DMS53 treated with DMSO at 0.1 percent for 48 hours (cell line): ENCODE measurements at regions not wholly inside any gene's neighbourhood (a gene's known extent, or its start where the extent isn't known, plus 50 kb on each side); places are given as distances from the start of the nearest gene placed in this dataset.
A peak's percentile ranks its signal among the peaks of the same experiment; 100 is the strongest.
"Not testable (repeated sequence)": the region's sequence is repeated elsewhere in the genome, so short reads cannot be mapped to it uniquely, and the experiment has no call there.

Experiments used
- DNase-seq: peaks from one replicate; lab custom pipeline; 2025; ENCODE audit not compliant: unreplicated experiment; lab: John Stamatoyannopoulos, UW

GRCh38 chr12:61188801-61189595 is 1071.2 kb upstream of the USP15 start:
- no peak for DNase-seq

DNA sequence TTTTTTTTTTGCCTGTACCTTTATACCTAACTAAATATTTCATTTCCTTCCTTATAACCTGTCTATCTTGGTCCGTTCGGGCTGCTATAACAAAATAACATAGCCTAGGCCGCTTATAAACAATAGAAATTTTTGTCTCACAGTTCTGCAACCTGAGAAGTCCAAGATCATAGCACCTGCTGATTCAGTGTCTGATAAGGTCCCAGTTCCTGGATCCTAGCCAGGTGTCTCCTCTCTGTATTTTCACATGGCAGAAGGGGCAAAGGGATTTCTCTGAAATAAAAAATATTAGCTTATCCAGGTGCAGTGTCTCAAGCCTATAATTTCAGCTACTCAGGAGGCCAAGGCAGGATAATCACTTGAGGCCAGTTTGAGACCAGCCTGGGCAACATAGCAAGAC is 1046.6 kb upstream of the USP15 start:
- peak; percentile 92 for DNase-seq

DNA sequence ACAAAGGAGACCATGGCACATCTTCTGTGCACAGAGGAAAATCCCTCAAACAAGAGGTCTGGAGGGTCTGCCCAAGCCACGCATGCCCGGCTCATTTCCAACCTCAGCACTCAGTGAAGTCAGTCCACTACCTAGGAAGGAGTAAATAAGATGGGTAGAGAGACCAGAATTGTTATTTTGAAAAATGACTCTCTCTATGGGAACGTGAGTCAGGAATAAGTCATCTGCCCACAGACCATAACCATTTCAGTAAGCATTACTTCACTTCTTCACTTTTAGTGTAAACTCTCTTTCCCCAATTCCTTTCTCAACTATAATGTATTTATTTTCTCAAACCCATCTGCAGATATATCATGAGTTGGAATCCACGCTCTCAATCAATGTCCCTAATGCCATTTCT is 1039.9 kb upstream of the USP15 start:
- DNase-seq = no peak

DNA sequence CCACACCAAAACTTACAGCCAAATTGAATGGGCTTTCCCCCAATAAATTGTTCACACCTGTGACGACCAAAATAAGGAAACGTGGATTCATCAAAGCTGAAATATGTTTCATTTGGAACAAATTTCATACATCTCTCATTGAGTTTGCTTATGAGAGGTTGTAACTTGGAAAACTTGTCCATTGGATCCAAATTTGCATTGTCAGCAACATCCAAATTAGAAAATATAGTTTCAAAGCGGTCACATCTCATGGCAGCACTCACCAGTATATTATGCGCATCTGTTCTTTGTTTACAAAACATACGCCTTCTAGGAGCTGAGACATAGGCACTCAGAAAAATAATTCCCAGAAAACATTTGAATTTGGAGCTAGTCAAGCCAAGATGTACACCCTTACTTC is 1028.2 kb upstream of the USP15 start:
- DNase-seq = no peak

DNA sequence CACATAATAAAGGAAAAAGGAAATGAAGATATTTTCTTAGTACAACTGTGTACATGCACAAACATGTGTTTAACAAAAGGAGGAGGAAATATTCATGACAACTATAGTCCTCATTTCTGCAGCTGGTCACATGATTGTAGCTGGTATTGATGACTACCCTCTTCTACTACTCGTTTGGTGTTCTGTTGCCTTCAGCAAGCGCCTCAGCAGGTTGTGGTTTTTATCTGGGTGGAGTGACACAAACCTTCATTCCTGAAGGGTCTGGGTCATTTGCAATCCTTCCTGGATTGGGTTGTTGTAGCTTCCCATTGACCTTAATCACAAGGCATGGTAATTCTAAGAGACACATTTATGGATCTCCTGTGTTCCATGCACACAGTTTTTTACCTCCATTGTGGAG is 1009.9 kb upstream of the USP15 start:
- no peak for DNase-seq

DNA sequence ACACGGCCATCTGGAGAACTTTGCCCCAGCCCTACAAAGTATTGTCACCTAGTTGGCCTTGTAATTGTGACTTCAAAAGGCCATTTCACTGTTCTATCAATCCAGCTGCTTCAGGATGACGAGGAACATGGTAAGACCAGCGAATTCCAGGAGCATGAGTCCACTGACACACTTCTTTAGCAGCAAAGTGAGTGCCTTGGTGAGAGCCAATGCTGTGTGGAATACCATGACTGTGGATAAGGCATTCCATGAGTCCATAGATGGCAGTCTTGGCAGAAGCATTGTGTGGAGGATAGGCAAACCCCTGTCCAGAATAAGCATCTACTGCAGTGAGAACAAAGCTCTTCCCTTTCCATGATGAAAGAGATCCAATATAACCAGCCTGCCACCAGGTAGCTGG is 1009.1 kb upstream of the USP15 start:
- no peak for DNase-seq

- no peak for DNase-seq
Measured at GRCh38 chr12:61254225-61254624, 1006.0 kb upstream of the USP15 start.

DNA sequence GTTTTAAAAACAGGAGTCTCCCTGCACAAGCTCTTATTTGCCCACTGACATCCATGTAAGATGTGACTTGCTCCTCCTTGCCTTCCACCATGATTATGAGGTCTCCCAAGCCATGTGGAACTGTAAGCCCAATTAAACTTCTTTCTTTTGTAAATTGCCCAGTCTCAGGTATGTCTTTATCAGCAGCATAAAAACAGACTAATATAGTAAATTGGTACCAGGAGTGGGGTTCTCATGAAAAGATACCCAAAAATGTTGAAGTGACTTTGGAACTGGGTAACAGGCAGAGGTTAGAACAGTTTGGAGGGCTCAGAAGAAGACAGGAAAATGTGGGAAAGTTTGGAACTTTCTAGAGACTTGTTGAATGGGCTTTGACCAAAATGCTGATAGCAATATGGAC is 995.9 kb upstream of the USP15 start:
- not testable (repeated sequence) for DNase-seq

GRCh38 chr12:61267474-61267873 is 992.7 kb upstream of the USP15 start:
- DNase-seq = no peak

GRCh38 chr12:61272441-61272840 is 987.8 kb upstream of the USP15 start:
- DNase-seq = peak; percentile 12

DNA sequence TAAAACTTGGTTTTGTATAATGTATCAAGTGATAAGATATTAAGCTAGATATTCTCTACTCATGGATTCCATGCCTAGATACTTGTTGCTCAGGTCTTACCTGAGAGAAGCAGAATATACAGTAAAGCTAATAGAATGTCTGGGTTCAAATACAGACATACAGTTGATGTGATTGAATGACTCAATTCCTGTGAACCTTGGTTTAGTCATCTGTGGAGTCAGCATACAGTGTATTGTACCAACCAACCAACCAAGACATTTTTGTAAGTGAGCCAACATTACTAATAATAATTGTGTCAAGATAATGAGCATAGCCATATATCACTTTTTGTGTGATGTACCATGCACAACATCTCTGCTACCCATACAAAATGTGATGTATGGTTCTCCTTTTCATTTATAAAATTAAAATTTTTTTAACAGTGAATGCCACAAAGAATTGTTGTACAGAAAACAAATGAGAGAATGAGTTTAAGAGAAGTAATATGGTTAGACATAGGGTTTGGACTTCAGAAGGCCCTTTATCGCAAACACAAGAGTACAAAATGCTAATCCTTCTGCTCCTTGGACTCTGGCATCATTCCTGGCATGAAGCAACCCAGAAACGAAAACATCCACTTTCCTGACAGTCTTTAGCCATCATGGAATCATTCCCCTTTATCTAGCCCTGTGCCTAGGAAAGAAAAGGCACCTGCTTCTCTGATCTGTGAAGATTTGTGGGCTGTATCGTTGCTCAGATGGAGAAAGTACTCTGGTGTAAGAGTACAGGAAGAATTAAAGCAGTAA is 977.2 kb upstream of the USP15 start:
- no peak for DNase-seq

DNA sequence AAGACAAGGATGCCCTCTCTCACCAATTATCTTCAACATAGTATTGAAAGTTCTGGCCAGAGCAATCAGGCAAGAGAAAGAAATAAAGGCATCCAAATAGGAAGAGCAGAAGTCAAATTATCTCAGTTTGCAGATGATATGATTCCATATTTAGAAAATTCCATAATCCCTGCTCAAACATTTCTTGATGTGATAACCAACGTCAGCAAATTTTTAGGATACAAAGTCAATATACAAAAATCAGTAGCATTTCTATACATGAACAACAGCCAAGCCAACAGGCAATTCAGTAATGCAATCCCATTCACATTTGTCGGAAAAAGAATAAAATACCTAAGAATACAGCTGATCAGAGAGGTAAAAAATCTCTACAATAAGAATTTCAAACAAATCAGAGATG is 969.7 kb upstream of the USP15 start:
- DNase-seq = no peak

DNA sequence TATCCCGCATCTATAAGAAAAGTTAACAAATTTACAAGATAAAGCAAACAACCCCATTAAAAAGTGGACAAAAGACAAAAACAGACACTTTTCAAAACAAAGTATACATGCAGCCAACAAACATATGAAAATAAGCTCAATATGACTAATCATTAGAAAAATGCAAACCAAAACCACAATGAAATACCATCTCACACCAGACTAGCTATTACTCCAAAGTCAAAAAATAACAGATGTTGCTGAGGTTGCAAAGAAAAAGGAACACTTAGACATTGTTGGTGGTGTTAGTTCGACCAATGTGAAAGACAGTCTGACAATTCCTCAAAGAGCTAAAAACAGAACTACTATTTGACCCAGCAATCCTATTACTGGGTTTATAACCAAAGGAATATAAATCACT is 968.6 kb upstream of the USP15 start:
- DNase-seq = no peak

DNA sequence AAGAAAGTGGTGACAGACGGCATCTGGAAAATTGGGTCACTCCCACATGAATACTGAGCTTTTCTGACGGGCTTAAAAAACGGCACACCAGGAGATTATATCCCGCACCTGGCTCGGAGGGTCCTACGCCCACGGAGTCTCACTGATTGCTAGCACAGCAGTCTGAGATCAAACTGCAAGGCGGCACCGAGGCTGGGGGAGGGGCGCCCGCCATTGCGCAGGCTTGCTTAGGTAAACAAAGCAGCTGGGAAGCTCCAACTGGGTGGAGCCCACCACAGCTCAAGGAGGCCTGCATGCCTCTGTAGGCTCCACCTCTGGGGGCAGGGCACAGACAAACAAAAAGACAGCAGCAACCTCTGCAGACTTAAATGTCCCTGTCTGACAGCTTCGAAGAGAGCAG is 966.2 kb upstream of the USP15 start:
- DNase-seq = not testable (repeated sequence)

- DNase-seq = no peak
Measured at GRCh38 chr12:61301817-61302216, 958.4 kb upstream of the USP15 start.

DNA sequence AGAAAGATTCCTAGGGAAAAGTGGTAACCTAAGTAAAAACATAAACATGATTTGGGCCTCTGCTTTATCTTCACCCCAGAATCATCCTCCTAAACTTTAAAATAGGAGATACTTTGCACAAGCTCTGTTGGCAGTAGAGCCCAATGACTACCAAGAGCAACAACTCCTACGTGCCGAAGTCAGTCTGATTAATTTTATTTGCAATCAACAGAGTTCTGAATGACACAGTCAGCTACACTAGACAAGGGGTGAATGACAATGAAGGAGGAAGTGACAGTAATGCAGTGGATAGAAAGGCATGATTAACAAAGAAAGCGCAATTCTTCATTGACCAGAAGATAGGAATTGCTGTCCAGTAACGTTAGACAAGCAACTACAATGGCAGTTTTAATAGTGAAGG is 957.9 kb upstream of the USP15 start:
- DNase-seq = no peak

- DNase-seq = no peak
Measured at GRCh38 chr12:61308220-61308619, 952.0 kb upstream of the USP15 start.

DNA sequence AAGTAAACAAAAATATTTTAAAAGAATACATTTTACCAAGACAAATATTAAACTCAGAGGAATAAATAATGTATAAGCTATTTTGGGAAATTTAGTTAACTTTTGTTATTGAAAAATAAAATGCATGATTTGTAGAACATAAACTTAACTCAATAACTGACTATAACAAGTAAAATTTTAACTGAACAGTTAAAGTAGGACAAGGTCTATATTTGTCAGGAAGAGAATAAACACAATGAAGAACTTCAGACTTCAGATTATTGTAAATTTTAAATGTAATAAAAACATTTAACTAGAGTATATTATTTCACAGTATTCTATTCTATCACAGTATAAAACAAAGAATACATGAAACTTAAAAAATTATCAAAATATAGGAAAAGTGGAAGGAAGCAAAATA is 948.8 kb upstream of the USP15 start:
- DNase-seq = no peak

GRCh38 chr12:61348871-61349270 is 911.3 kb upstream of the USP15 start:
- no peak for DNase-seq

DNA sequence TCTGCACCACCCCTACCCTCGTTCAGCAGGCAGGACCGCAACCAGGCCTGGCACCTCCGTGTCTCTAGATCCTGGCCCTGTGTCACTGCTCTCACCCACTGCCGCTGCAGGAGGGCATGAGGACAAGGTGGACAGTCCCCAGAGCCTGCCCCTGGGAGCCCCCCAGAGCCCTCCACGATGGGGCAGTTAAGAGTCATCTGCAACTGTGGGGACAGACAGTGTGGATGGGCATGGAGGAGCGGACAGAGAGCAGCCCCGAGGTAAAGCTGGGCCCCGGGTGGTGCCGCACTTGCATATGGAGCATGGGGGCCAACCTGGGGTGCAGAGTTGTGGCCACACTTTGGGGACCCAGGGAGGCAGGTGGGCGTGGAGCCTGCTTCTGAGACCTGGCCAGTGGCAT is 905.1 kb upstream of the USP15 start:
- DNase-seq = no peak

GRCh38 chr12:61356485-61356884 is 903.7 kb upstream of the USP15 start:
- no peak for DNase-seq

GRCh38 chr12:61357496-61357895 is 902.7 kb upstream of the USP15 start:
- no peak for DNase-seq

DNA sequence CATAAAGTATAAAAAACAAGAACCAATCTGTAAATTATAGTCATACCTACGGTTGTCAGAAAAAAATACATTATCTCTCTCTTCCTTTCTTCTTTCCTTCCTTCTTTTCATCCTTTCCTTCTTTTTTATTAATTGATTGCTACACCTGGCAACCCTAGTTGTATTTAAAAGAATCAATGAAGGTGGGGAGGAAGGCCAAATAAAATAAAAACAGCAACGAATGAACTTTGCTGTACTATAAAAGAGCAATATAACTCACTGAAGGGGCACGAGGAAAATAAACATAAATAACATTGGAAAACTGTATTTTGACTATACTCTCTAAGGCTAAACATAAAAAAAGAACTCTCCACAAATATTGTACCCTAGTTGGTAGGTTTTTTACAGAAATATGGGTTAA is 898.2 kb upstream of the USP15 start:
- DNase-seq = no peak
